GM12892 (cell line): ENCODE measurements at regions not wholly inside any gene's neighbourhood (a gene's known extent, or its start where the extent isn't known, plus 50 kb on each side); places are given as distances from the start of the nearest gene placed in this dataset.

Experiments used
- POLR2A ChIP-seq: IDR thresholded peaks from 2 replicates; pipeline ENCODE4 v1.6.1; 2011; ENCODE audit warnings: low read depth, low read length, control low read depth
- POLR2AphosphoS5 ChIP-seq: IDR thresholded peaks from 2 replicates; pipeline ENCODE4 v1.6.1; 2011; ENCODE audit warnings: low read depth, low read length, control low read depth
- TAF1 ChIP-seq: IDR thresholded peaks from 2 replicates; pipeline ENCODE4 v1.6.1; 2011; ENCODE audit warnings: low read depth, mild to moderate bottlenecking, control low read depth, low read length, borderline replicate concordance

DNA sequence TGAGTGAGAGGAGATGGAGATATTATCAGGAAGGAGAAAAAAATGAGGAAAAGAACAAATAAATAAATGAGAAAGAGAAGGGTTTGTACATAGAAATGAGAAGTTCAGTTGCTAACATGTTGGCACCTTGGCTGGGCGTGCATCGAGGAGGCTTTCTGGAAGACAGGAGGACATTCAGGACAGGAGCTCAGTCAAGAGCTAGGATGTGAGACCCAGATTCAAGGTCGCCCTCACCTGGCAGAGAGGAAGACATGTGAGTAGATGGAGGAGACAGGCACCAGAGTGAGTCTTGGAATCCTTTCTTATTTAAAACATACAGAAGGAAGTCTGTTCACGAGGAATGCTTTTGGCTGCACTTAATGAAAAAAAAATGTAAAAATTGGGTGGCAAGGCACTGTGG lies 640.9 kb downstream of the NPHP4 start:
- TF ChIP-seq TAF1 (no peak), POLR2A (no peak), POLR2AphosphoS5 (no peak)
